ENCODE measurements at regions not wholly inside any gene's neighbourhood (a gene's known extent, or its start where the extent isn't known, plus 50 kb on each side); places are given as distances from the start of the nearest gene placed in this dataset.
A peak's percentile ranks its signal among the peaks of the same experiment; 100 is the strongest.

DNA sequence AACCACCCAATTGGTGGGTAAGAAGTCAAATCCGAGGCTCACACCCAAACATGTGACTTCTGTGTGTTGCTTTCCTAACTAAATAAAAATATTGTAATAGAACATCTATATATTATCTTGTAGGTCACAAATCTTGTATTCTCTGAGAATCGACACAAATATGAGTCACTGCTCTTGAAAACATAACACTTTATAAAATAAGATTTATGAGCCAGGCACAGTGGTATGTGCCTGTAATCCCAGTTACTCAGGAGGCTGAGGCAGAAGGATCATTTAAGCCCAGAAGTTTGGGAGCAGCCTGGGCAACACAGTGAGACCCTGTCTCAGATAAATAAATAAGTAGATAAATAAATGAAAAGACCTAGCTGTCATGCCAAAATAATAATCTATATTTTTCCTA, 624.1 kb downstream of the ANXA1 start:
- DNase-seq (ENCODE audit: low spot score), result no peak

DNA sequence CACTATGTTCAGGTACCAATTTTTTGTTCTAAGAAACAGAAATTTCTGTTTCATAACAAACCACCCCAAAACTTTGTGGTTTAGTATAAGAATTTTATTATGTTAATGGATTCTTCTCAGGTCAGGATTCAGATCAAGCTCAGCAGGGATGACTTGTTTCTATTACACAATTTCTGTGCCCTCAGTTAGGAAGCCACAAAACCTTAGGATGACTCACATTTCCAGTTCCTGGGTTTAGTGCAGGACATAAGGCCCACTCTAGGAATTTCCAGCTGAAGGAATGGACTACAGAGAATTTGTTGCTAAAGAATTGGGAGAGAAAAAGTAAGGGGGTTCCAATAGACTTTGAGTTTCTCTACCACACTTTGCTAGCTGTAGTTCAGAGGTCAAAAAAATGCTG, 629.3 kb downstream of the ANXA1 start:
- no peak for DNase-seq (ENCODE audit: low spot score)

DNA sequence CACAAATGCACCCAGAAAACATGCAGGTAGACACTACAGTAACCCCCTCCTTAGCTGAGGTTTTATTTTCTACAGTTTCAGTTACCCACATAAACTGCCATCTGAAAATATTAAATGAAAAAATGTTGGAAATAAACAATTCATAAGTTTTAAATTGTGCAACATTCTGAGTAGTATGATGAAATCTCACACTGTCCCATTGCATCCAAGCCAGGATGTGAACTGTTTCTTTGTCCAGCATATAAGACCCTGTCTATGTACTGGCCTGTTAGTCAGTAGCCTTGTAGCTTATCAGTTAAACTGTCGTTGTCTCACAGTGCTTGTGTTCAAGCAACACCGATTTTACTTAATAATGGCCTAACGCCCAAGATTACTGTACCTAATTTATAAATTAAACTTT, 630.5 kb downstream of the ANXA1 start:
- no peak for DNase-seq (ENCODE audit: low spot score)

DNA sequence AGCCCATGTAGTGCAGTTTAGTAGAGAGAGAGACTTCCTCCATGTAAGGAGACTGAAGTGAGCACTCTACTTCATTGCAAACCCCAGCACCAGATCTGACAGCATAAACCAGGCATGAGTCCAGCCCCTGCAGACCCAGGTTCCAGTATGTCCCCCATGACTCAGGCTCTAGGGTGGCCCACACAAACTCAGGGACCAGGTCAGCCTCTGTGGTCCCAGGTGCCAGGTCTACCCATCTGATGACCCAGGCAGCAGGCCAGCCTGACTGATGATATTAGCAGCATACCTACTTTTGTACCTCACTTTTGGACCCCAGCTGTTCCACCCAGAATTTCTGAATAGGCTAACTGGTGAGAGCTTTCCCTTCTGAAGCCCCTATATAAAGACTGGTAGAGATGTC, 647.8 kb downstream of the ANXA1 start:
- no peak for DNase-seq (ENCODE audit: low spot score)

DNA sequence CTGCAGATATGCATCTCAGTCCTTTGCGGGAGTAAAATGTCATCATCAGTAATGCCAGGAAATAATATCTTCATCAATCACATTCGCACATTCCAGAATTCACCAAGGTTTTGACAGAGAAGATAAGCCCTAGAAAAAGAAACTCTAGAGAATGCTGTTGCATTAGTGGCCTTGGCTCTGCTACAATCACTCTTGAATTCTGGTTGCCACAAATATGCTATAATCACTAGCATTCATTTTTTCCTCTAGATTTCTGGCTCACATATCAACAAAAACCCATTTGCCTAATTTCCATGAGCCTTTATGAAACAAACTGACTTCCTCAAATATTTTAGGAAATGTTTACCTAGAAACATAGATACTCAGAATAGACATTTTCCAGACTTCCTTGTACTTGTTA, 653.4 kb downstream of the ANXA1 start:
- DNase-seq (ENCODE audit: low spot score), result no peak

DNA sequence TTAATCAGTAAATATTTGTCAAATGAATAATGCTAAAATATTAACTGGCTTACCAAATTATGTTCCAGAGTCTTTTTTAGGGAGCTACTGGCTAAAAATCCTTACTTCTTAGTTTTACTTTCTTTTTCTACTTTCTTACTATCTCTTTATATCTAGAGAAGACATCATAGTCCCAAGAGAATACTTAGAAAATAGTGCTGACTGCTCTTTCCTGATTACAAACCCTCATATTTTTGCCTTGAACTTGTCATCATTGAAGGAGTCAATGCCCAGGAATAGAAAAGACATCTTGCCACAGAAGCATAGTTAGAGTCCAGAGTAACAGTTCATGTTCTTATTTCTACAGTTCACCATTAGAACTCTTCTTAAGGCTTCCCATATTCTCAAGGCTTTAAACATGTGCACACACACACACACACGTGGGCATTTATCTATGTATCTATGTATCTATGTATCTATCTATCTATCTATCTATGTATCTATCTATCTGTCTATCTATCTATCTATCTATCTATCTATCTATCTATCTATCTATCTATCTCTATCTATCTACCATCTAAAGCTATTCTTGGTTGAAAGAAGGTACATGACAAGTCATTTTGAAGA, 654.3 kb downstream of the ANXA1 start:
- DNase-seq (ENCODE audit: low spot score), result no peak

DNA sequence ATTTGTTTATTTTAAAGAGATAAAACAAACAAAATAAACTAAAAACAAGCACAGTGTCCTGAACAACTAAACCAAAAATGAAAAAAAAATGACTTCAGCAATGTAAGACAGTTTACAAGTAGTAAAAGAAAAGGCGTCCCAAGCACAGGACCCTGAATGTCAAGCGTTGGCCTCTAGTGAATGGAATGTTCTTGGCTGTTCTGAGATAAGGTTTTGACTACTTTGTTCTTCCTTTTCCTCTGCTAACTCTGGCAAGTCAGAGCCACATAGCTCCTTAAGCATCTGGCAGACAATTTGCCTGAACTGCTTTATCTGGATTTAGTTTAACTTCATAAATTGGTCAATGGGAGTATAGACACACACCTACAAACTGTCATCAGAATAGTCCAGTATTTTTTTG, 655.2 kb downstream of the ANXA1 start:
- no peak for DNase-seq (ENCODE audit: low spot score)

DNA sequence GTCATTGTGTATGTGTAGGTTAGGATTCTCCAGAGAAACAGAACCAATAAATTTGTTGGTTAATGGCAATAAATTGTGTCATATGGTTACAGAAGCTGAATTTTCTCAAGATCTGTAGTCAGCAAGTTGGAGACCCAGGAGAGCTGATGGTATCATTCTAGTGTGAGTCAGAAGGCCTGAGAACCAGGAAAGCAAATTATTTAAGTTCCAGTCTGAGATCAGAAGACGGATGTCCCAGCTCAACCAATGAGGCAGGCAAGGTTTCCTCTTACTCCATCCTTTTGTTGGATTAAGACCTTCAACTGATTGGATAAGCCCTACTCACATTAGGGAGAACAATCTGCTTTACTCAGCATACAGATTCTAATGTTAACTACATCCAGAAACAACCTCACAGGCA, 656.3 kb downstream of the ANXA1 start:
- no peak for DNase-seq (ENCODE audit: low spot score)

DNA sequence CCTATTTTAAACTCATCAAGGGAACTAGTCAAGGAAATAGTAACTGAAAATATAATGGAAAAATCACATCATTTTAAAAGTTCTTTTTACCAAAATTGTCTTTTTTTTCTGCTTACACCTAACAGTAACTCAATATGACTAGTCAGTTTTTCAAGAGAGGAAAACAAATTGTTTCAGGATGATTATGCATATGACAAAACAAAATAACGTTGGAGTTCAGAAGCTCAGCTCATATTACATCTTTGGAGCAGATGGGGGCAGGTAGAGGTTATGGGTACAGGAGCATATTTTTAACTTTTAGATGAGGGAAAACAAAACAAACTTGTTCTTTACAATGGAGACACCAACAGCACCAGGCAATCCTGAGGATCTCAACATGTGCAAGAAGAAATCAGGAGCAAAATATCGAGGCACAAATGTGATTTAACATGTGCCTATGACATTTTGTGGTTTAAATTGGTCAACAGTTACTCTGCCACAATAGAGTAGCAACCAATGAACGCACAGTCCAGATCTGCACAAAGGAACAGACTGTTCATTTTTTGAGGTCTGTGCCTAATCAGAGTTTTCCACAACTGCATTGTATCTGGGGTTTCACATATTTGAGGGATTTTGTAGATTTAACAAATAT, 659.0 kb downstream of the ANXA1 start:
- no peak for DNase-seq (ENCODE audit: low spot score)

DNA sequence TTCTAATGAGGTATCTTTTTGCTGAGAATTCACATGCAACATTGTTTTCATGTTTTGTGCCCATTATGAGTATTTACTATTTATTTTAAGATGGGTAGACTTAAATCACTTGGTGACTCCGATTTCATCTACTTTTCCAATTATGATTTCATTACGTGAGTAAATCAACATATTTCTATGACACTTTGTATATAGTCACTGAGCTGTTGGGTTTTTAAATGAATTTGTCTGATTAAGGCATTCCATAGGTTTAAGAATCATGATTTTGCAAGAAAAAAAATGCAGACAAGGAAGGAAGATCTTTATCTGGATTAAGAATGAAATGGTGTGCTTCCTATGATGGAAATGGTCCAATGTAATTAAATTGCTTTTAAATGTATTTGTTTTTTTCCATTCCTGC, 661.9 kb downstream of the ANXA1 start:
- no peak for DNase-seq (ENCODE audit: low spot score)

DNA sequence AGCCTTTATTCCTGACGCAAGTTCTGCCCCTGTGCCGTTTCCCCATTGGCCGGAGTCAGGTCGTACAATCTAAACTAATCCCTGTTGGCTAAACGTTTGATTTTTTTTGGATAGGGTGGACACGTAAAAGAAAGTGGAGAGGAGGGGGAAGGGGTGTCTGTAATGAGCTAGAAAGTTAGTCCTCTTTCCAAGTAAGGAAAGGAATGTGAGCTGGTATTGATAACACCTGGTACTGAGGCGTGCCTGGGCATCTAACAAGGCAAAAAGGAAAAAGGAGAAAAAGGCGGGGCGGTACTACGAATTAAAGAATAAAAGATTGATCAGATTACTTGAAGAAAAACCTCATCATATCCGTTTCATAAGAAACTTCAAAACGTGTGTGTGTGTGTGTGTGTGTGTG, 665.2 kb downstream of the ANXA1 start:
- DNase-seq (ENCODE audit: low spot score), result no peak

DNA sequence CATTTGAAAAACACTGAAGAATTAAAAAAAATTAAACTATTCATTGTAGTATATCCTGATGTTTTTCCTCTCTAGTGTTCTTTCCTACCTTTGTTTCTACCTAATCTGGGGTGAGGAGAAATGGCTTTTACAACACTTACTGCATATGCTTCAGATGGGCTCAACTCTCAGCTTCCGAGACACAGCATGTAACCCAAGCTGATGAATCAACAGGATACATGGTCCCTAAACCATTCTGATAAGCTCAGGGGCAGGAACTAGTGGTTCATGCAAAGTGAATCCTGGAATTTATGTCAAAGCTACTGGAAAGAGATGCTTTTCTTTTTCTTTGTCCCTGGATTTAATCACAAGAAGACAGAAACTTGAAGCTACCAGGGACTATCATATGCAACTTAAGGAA, 672.5 kb upstream of the RORB start:
- DNase-seq (ENCODE audit: low spot score), result no peak

DNA sequence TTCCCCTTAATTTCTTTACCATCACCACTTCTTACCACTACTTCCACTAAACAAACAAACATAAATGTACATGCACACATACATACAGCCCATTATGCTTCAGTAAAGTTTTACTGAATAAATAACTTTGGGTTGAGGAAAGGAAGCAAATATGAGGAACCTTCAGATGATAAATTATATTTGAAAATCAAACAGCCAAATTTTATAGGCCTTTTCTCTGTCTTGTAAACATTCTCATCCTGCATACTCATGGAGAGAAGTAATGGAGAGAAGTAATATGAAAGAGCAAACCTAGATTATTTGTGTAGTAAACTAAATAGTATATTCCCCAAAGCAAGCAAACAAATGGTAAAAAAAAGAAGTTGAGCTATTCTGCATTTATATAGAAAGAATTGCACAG, 658.3 kb upstream of the RORB start:
- DNase-seq (ENCODE audit: low spot score), result no peak

DNA sequence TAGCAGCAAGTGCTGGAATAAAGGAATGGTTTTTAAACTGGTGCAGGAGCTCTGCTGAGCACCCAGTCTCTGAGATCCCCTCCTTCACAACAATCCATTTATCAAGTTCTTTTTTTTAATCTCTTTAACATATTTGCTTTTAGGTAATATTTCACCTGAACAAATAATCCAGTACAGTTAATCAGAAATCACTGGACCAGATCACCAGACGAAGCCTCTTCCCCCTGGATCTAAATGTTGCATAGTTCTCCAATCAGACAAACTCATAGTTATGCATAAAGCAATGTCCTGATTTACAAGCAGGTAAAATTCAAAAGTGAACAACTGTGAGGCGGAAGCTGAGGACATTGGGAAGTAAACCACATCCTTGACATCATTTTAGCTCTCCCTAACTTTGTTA, 657.7 kb upstream of the RORB start:
- no peak for DNase-seq (ENCODE audit: low spot score)

DNA sequence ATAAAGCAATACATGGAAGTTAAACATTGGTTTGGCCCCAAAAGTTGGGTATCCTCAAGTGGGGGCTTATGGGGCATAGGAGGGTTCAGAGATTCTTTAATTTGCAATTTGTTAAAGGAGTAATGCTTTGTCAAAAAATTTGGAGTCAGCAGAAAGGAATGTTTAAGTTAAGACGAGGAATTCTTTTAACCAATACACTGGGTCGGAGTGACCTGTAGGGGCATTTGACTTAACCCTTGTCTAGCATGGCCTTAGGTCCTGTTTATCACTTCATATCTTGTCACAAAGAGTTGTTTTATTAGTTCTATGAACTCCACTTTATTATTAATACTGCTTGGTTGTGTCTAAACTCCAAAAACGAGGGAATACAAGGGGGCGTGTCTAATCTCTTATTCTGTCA, 656.1 kb upstream of the RORB start:
- no peak for DNase-seq (ENCODE audit: low spot score)

DNA sequence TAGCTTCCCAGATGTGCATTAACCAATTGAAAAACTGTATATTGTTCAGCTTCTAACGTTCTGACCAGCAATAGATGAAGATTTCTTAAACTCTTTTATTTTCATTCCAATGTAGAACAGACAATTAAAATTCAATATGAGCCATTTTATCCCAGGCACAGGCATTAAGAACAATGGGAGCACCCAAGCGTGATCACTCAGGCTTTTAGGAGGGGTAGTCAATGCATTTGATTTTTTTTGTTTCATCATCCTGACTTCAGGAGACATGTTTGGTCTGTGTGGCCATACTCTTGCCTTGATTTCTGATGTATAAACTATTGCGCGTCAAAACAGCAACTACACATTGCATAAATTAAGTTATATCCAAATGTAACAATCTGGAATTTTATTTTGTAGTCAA, 653.0 kb upstream of the RORB start:
- DNase-seq (ENCODE audit: low spot score), result no peak

DNA sequence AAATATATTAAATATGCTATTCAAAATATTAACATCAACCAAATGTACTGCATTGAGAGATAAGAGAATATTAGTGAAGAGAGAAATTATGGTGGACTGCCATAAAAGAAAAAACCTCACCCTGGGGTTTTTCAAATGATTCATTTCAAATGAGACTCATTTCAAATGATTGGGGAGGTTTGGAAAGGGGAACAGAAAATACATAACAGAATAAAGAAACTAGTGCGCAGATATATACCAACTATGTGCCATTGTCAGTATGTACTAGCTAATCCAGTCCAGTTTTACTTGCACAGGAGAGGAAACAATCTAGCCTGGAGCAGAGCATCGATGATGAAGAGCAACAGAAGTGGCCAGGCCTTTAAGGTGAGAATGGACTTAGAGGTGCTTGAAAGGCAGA, 651.6 kb upstream of the RORB start:
- DNase-seq (ENCODE audit: low spot score), result no peak

DNA sequence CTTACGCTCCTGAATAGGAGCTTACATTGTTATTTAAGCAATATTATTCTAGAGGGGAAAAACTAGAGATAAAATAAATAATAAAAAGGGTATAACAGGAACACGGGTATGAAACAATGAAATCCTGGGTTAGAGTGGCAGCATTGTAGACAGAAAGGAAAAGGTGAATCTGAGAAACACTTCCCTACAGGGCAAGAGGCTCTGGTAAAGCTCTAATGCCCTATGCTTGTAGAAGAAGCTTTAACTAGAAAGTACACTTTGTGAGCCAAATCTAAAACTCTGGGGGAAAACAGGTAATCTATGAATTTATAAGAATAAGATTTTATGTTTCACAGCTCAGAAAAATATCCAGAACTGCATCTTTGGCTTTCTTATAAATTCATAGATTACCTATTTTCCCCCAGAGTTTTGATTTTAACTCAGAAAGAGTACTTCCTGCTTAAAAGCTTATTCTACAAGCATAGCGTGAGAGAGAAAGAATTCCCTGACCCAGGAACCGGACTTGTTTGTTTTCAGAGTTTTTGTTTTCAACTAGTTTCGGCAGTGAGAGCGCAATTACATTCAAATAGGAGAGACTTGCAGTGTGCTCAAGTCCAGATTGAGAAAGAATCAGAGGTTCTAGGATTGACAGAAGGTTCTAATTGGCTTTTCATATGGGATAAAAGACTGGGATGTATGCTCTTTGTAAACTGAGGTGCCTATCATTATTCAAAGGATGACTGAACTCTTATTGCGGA, 651.0 kb upstream of the RORB start:
- DNase-seq (ENCODE audit: low spot score), result no peak

DNA sequence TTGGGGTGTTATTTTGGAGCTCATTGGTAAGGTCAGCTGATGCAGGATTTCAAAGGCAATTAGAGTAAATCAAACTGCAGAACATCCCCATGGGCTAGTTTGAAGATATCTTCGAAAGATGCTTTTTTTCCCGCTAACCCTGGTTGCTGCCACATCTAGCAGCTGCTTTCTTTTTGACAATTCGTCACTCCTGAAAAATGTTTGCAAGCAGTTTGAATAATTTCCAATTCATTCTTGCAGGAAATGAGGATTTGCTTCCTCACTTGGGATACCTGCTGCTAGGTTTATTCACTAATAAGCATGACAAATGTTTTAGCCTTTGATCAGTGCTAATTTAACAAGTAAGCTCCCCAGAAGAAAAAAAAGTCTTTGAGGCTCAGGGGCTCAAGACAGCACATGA, 649.6 kb upstream of the RORB start:
- DNase-seq (ENCODE audit: low spot score), result no peak

DNA sequence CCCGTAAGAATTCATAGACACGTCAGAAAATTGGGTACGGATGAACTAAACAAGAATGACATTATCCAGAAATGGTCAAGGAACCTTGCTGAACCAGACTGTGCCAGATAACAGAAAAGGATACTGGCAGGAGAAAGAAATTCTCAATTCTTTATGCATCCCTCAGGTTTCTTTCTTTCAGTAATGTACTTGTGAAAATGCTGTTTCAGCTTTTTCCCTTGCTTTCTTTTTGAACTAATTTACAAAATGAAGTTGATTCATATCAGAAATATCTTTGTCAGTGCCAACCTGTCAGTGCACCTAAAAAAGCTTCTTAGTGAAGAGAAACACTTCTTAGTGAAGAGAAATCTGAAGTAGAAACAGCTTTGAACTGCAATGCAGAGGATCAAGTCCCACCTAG, 643.6 kb upstream of the RORB start:
- DNase-seq (ENCODE audit: low spot score), result no peak

DNA sequence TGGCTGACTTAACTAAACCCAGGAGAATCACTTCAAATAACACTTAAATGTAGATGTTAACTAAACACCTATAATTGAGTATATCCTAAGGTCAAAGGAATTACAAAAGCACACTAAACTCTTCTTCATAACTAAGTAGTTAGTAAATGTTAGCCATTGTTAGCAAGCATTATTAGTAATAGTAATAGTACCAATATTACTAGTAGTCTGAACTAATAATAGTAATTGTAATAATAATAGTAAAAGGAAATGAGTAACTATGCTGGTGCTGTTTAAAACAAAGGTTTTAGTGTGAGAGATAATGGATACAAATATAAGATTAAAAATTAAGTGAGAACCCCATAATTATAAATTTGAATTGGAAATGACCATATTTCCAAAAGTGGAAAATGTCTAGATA, 641.9 kb upstream of the RORB start:
- no peak for DNase-seq (ENCODE audit: low spot score)

DNA sequence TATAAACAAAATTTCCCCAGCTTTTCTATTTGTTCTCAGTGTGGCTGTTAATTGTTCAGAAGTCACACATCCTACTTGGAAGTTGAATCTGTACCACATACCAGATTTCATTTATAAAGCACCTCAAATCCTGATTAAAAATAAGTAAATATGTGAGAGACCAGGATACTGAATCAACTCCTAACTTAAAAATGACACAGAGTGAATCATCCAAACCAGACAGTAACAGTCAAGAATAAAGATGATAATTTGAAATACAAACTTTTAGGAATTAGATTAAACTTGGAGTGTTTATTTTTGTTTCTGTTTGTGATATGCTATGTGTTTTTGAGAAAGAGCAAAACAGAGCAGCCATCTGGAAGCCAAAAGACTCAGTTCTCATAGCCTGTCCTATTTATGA, 633.2 kb upstream of the RORB start:
- DNase-seq (ENCODE audit: low spot score), result no peak

DNA sequence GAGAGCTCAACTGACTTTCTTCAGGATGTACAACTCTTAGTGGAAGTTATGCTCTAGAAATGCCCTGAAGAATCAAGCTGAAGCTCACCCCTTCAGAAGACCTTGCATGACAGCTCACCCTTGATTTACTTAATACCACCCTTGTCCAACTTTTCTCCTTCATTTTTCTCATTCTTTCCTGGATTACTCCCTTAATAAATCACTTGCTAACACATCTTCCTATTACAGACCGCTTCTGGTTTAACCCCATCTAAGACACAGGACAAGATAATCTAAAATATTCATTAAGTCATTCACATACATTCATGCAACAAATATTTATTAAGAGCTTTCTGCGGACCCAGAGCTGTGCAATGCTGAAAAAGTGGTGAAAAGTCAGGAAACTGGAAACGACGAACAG, 630.7 kb upstream of the RORB start:
- DNase-seq (ENCODE audit: low spot score), result no peak

DNA sequence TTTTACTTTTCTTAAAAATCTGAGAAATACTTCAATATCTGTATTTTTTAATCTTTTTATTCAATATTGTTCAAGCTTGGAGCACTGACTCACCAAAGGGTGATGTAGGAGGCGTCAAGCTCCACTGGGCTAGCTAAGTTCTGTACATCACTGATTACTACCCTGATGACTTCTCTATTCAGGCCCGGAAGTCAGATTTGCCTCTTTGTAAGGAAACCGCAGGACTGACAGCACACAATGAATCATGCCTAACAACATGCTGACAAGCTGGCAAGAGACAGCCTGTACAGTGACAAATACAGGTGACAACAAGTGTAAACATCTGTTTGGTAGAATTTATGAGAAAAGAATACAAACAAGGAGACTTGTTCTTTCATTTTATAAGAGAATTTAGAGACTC, 627.9 kb upstream of the RORB start:
- peak; percentile 8 for DNase-seq (ENCODE audit: low spot score)

Measured in pons (tissue), 1 donor.